GM13976 (cell line): ENCODE measurements at regions not wholly inside any gene's neighbourhood (a gene's known extent, or its start where the extent isn't known, plus 50 kb on each side); places are given as distances from the start of the nearest gene placed in this dataset.

Experiments
- DNase-seq: peaks from one replicate; pipeline ENCODE4 v3.0.0; 2012; ENCODE audit warnings: low spot score
- CTCF ChIP-seq: IDR thresholded peaks from 2 replicates; pipeline ENCODE4 v1.5.1; 2012; ENCODE audit warnings: borderline replicate concordance, mild to moderate bottlenecking; ENCODE audit not compliant: insufficient read depth; ENCODE audit errors: extremely low read depth, missing control alignments, control extremely low read depth
- in situ Hi-C: fragments of 300-500 bp; cut with MboI; formaldehyde crosslinking; loops from one replicate; pipeline ENCODE4 v1.12.0; 2022; ENCODE audit warnings: low sequenced_read_pairs, mixed read lengths, inconsistent platforms; ENCODE audit not compliant: unreplicated experiment

- no peak for DNase-seq
- TF ChIP-seq CTCF = no peak
- in situ Hi-C loops = no loop called here
These were observed 1958.8 kb upstream of the CELF4 start for GRCh38 chr18:39524370-39524769.

GRCh38 chr18:39523281-39523680 is 1957.7 kb upstream of the CELF4 start:
- no peak for TF ChIP-seq CTCF
- DNase-seq = no peak
- in situ Hi-C loops = no loop called here

- in situ Hi-C loops = no loop called here
- DNase-seq = no peak
- no peak for TF ChIP-seq CTCF
These were observed 1955.6 kb upstream of the CELF4 start for GRCh38 chr18:39521164-39521563.

GRCh38 chr18:39519741-39520140 is 1954.1 kb upstream of the CELF4 start:
- no peak for DNase-seq
- in situ Hi-C loops = no loop called here
- no peak for TF ChIP-seq CTCF

GRCh38 chr18:39515299-39515698 is 1949.7 kb upstream of the CELF4 start:
- no peak for DNase-seq
- in situ Hi-C loops = no loop called here
- TF ChIP-seq CTCF = no peak

- in situ Hi-C loops = no loop called here
- TF ChIP-seq CTCF = no peak
- no peak for DNase-seq
These were observed 1947.6 kb upstream of the CELF4 start for GRCh38 chr18:39513186-39513585.

GRCh38 chr18:39506581-39507330 is 1941.2 kb upstream of the CELF4 start:
- in situ Hi-C loops = no loop called here
- no peak for DNase-seq
- no peak for TF ChIP-seq CTCF
